ENCODE measurements at regions not wholly inside any gene's neighbourhood (a gene's known extent, or its start where the extent isn't known, plus 50 kb on each side); places are given as distances from the start of the nearest gene placed in this dataset.
"Not testable (repeated sequence)": the region's sequence is repeated elsewhere in the genome, so short reads cannot be mapped to it uniquely, and the experiment has no call there.

GRCh38 chr4:112036886-112037285 lies 108.4 kb upstream of the FAM241A start:
- no peaks in the 10 kb centered on the region for H3K36me3 ChIP-seq (ENCODE audit: insufficient read depth, low read length)
- no peak for TF ChIP-seq REST (IDR thresholded peaks at IDR 0.05; ENCODE audit: borderline replicate concordance)
- TF ChIP-seq EP300 (conservative IDR thresholded peaks at IDR 0.05; ENCODE audit: poor library complexity, severe bottlenecking): no peak
- no peak for TF ChIP-seq EZH2 (IDR thresholded peaks at IDR 0.05; ENCODE audit: borderline replicate concordance, insufficient read depth, low read length, poor library complexity, severe bottlenecking)
- H3K27ac ChIP-seq (ENCODE audit: low read length): no peak overlapping the region
- no peaks in the 10 kb centered on the region for H4K20me1 ChIP-seq (ENCODE audit: insufficient read depth)
- no peaks in the 10 kb centered on the region for H3K27me3 ChIP-seq (ENCODE audit: insufficient read depth, low read depth, low read length)
- no peaks in the 10 kb centered on the region for H3K9me2 ChIP-seq (ENCODE audit: insufficient read depth, low read length)
- H2AFZ ChIP-seq (ENCODE audit: low read depth, low read length): no peak overlapping the region
- no peak overlapping the region for H3K9ac ChIP-seq (ENCODE audit: low read length)
- H3F3A ChIP-seq (ENCODE audit: insufficient read depth, low read length, poor library complexity, severe bottlenecking): no peaks in the 10 kb centered on the region
- no peak overlapping the region for H3K4me3 ChIP-seq (ENCODE audit: low read length)
- no peak overlapping the region for H3K4me2 ChIP-seq (ENCODE audit: low read length)
- no peaks in the 10 kb centered on the region for H3K9me3 ChIP-seq (ENCODE audit: low read length)
- H3K79me2 ChIP-seq (replicated peaks; ENCODE audit: insufficient read depth, low read length): no peaks in the 10 kb centered on the region

GRCh38 chr4:112038861-112039260 lies 106.4 kb upstream of the FAM241A start:
- TF ChIP-seq POLR2AphosphoS5 (IDR thresholded peaks at IDR 0.05): no peak
- no peak for TF ChIP-seq CTCF (IDR thresholded peaks at IDR 0.05; ENCODE audit: poor library complexity, severe bottlenecking)
- no peak for TF ChIP-seq REST (IDR thresholded peaks at IDR 0.05; ENCODE audit: borderline replicate concordance)
- no peak for TF ChIP-seq RAD21 (conservative IDR thresholded peaks at IDR 0.05)
- no peak for TF ChIP-seq SMC3 (conservative IDR thresholded peaks at IDR 0.05; ENCODE audit: poor library complexity)
- TF ChIP-seq MXI1 (conservative IDR thresholded peaks at IDR 0.05; ENCODE audit: poor library complexity, severe bottlenecking): no peak
- no peaks in the 10 kb centered on the region for H3F3A ChIP-seq (ENCODE audit: insufficient read depth, low read length, poor library complexity, severe bottlenecking)
- H4K20me1 ChIP-seq (ENCODE audit: insufficient read depth): no peaks in the 10 kb centered on the region
- no peak overlapping the region for H3K27ac ChIP-seq (ENCODE audit: low read length)
- no peaks in the 10 kb centered on the region for H3K79me2 ChIP-seq (replicated peaks; ENCODE audit: insufficient read depth, low read length)
- H3K9me3 ChIP-seq (ENCODE audit: low read length): no peaks in the 10 kb centered on the region
- no peak overlapping the region for H3K4me3 ChIP-seq (ENCODE audit: low read length)
- H3K9me2 ChIP-seq (ENCODE audit: insufficient read depth, low read length): no peaks in the 10 kb centered on the region
- no peaks in the 10 kb centered on the region for H3K36me3 ChIP-seq (ENCODE audit: insufficient read depth, low read length)
- no peak overlapping the region for H3K9ac ChIP-seq (ENCODE audit: low read length)
- H2AFZ ChIP-seq (ENCODE audit: low read depth, low read length): no peak overlapping the region
- H3K27me3 ChIP-seq (ENCODE audit: insufficient read depth, low read depth, low read length): no peaks in the 10 kb centered on the region
- no peak overlapping the region for H3K4me2 ChIP-seq (ENCODE audit: low read length)

- not testable (repeated sequence) for H3K9me2 ChIP-seq (ENCODE audit: insufficient read depth, low read length); H2AFZ ChIP-seq (ENCODE audit: low read depth, low read length); H3K79me2 ChIP-seq (replicated peaks; ENCODE audit: insufficient read depth, low read length); H3K4me2 ChIP-seq (ENCODE audit: low read length); H3K4me3 ChIP-seq (ENCODE audit: low read length); H4K20me1 ChIP-seq (ENCODE audit: insufficient read depth); H3K9ac ChIP-seq (ENCODE audit: low read length); H3F3A ChIP-seq (ENCODE audit: insufficient read depth, low read length, poor library complexity, severe bottlenecking); H3K36me3 ChIP-seq (ENCODE audit: insufficient read depth, low read length); H3K27me3 ChIP-seq (ENCODE audit: insufficient read depth, low read depth, low read length); H3K27ac ChIP-seq (ENCODE audit: low read length); H3K9me3 ChIP-seq (ENCODE audit: low read length)
Observed at GRCh38 chr4:112049119-112049518, 96.1 kb upstream of the FAM241A start.
